ENCODE measurements at regions not wholly inside any gene's neighbourhood (a gene's known extent, or its start where the extent isn't known, plus 50 kb on each side); places are given as distances from the start of the nearest gene placed in this dataset.
A peak's percentile ranks its signal among the peaks of the same experiment; 100 is the strongest.

DNA sequence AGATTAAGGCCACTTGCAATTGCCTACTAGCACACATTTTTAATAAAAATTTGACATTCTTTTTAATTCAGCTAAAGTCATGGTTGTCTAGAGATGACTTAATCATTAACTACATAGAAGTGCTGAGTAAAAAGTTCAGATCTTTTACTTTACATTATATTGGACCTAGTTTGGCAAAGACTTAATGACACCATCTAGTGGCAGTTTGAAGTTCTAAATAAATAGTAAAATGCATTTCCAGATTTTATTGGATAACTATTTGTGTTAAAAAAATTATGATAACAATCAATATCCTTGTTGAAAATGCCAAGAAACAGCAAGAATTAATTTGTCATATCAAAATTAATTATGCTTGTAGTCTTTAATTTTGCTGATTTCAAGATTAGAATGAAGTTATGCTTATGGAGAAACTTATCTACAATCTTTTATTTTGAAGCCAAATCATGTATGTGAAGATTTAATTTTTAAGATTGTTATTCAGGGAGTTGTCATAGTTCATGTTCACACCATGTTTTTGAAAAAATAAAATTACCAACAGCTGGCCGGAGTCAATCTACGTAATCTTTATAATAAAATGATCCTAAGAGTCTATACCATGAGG lies 69.6 kb upstream of the PJA2 start:
- TF ChIP-seq, protein P1, sequence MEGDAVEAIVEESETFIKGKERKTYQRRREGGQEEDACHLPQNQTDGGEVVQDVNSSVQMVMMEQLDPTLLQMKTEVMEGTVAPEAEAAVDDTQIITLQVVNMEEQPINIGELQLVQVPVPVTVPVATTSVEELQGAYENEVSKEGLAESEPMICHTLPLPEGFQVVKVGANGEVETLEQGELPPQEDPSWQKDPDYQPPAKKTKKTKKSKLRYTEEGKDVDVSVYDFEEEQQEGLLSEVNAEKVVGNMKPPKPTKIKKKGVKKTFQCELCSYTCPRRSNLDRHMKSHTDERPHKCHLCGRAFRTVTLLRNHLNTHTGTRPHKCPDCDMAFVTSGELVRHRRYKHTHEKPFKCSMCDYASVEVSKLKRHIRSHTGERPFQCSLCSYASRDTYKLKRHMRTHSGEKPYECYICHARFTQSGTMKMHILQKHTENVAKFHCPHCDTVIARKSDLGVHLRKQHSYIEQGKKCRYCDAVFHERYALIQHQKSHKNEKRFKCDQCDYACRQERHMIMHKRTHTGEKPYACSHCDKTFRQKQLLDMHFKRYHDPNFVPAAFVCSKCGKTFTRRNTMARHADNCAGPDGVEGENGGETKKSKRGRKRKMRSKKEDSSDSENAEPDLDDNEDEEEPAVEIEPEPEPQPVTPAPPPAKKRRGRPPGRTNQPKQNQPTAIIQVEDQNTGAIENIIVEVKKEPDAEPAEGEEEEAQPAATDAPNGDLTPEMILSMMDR (IDR thresholded peaks at IDR 0.05; ENCODE audit: insufficient read depth, low read length, poor library complexity, severe bottlenecking) = peak; percentile 45
- no peak for DNase-seq (ENCODE audit: low read depth)

DNA sequence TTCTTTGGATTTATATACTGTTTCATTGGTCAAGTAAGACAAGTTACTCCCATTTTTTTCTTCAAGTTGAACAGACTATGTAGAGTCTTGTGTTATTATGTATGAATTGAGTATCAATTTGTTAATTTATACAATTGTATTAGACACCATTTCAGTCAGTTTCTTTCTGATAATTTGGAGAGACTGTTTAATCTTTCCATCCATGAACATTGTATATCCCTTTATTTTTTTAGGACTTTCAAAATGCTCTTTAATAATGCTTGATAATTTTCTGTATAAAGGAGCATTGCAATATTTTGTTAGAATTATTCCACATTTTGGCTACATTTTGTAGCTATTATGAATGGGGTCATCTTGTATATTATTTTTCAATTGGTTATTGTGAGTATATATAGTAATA lies 69.1 kb upstream of the PJA2 start:
- H3K27me3 ChIP-seq (ENCODE audit: control insufficient read depth, insufficient read depth, low read length) = peaks cover 2% of the 10 kb centered on the region
- TF ChIP-seq, protein P1 (IDR thresholded peaks at IDR 0.05; ENCODE audit: insufficient read depth, low read length, poor library complexity, severe bottlenecking) = no peak
- H3K4me3 ChIP-seq (ENCODE audit: low read depth, low read length) = no peak overlapping the region
- DNase-seq (ENCODE audit: low read depth) = no peak
- no peaks in the 10 kb centered on the region for H3K36me3 ChIP-seq (ENCODE audit: control insufficient read depth, insufficient read depth, low read length)

More for the DNA sequence above, 69.6 kb upstream of the PJA2 start:
- Histone ChIP-seq H3K27me3 (ENCODE audit: control insufficient read depth, insufficient read depth, low read length) (peaks cover 2% of the 10 kb centered on the region), H3K36me3 (ENCODE audit: control insufficient read depth, insufficient read depth, low read length) (no peaks in the 10 kb centered on the region), H3K4me3 (ENCODE audit: low read depth, low read length) (no peak overlapping the region)

DNA sequence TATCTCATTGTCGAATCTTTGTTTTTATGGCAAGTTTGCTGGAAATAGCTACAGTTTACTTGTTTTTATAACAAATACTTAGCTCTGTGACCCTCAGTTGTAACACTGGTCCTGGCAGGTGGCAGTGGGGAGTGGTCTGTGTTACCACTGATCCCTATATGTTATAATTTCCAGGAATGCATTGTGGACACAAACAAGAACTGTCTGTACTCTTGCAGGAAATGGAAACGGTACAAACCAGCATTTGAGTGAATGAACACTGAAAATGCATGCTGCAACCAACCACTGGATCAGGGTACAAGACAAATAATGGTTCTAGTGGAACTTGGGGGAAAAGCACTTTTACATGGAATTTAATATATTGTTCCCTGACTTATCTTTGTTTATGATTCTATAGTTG lies 66.5 kb upstream of the PJA2 start:
- Histone ChIP-seq H3K4me3 (ENCODE audit: low read depth, low read length) (no peak overlapping the region), H3K27me3 (ENCODE audit: control insufficient read depth, insufficient read depth, low read length) (no peaks in the 10 kb centered on the region), H3K36me3 (ENCODE audit: control insufficient read depth, insufficient read depth, low read length) (no peaks in the 10 kb centered on the region)
- no peak for DNase-seq (ENCODE audit: low read depth)
- TF ChIP-seq, protein P1 (IDR thresholded peaks at IDR 0.05; ENCODE audit: insufficient read depth, low read length, poor library complexity, severe bottlenecking) = no peak

DNA sequence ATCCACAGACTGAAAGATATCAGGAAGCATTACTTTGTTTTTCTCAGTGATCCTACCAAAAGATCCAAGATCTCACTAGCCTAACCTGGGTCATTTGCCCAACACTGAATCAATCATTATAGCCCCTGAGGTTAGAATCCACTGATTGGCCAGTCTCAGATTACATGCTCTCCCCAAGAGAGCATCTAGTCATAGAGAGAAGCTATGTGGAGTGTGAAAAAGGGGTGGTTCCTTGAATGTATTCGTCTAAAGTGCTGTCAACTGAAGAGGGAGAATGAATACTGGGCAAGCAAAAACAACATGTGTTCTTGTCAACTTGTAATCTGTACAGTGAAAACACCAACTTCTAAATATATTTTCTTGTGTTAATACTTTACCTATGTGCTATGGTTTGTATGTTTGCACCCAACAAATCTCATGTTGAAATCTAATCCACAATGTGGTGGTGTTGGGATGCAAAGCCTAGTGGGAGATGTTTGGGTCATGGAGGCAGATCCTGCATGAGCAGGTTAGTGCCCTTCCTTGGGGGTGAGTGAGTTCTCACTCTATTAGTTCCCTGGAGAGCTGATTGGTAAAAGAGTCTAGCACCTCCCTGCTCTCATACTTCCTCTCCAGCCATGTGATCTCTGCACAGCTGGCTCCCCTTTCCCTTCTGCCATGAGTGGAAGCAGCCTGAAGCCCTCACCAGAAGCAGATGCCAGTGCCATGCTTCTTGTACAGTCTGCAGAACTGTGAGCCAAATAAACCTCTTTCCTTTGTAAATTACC lies 60.3 kb upstream of the PJA2 start:
- DNase-seq (ENCODE audit: low read depth) = no peak
- Histone ChIP-seq H3K4me3 (ENCODE audit: low read depth, low read length) (no peak overlapping the region), H3K36me3 (ENCODE audit: control insufficient read depth, insufficient read depth, low read length) (no peaks in the 10 kb centered on the region), H3K27me3 (ENCODE audit: control insufficient read depth, insufficient read depth, low read length) (peaks cover 2% of the 10 kb centered on the region)
- TF ChIP-seq, protein P1 (IDR thresholded peaks at IDR 0.05; ENCODE audit: insufficient read depth, low read length, poor library complexity, severe bottlenecking) = no peak

DNA sequence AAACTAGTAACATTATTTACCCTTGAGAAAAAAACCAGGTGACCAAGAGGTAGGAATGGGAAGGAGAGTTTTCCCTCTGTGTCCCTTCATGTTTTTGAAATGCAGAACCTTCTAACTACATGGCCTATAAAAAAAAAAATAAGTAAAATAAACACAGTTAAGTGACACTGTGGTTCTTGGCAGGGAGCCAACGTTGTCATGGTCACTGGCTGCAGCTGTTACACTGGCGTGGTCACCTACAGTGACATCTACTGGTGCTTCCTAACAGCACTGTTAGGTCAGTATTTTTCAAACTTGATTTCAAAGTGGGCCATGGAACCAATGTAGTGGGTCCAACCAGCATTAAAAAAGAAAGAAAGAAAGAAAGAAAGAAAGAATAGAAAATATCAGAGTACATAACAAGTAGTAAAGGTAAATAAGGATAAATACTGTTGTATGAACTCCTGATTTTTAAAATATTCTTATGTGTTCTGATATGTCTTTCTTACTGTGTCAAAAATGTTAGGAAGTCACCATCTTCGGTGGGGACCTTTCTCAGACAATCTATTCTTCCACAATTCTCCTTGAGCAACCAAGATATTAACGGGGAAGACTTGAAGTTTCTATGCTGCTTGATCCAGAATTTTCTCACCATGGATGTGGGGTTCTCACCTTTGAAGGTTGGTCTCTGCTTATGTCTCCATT lies 59.1 kb upstream of the PJA2 start:
- Histone ChIP-seq H3K36me3 (ENCODE audit: control insufficient read depth, insufficient read depth, low read length) (no peaks in the 10 kb centered on the region), H3K27me3 (ENCODE audit: control insufficient read depth, insufficient read depth, low read length) (peaks cover 2% of the 10 kb centered on the region), H3K4me3 (ENCODE audit: low read depth, low read length) (no peak overlapping the region)
- TF ChIP-seq, protein P1 (IDR thresholded peaks at IDR 0.05; ENCODE audit: insufficient read depth, low read length, poor library complexity, severe bottlenecking) = peak; percentile 85
- DNase-seq (ENCODE audit: low read depth) = peak; percentile 73

All from kidney epithelial cell (primary cell).